GM18511 (cell line): ENCODE measurements at regions not wholly inside any gene's neighbourhood (a gene's known extent, or its start where the extent isn't known, plus 50 kb on each side); places are given as distances from the start of the nearest gene placed in this dataset.

Experiments
- ATAC-seq: cut with Tn5 transposase; IDR thresholded peaks from one replicate; pipeline ENCODE4 v1.9.1; 2021; ENCODE audit warnings: mild to moderate bottlenecking, moderate library complexity; ENCODE audit not compliant: unreplicated experiment

- no peak for ATAC-seq
Measured at GRCh38 chr6:14451594-14452374, 334.2 kb downstream of the CD83 start.

- no peak for ATAC-seq
Measured at GRCh38 chr6:14452567-14453527, 335.3 kb downstream of the CD83 start.

- ATAC-seq: no peak
Measured at GRCh38 chr6:14453712-14454472, 336.3 kb downstream of the CD83 start.

- ATAC-seq: no peak
Measured at GRCh38 chr6:14454473-14454775, 336.9 kb downstream of the CD83 start.

- ATAC-seq: no peak
Measured at GRCh38 chr6:14455427-14455826, 337.9 kb downstream of the CD83 start.

- no peak for ATAC-seq
Measured at GRCh38 chr6:14455876-14456648, 338.5 kb downstream of the CD83 start.

- no peak for ATAC-seq
Measured at GRCh38 chr6:14456941-14457340, 339.4 kb downstream of the CD83 start.

- ATAC-seq: no peak
Measured at GRCh38 chr6:14458669-14459266, 341.2 kb downstream of the CD83 start.

GRCh38 chr6:14459315-14459714 is 341.7 kb downstream of the CD83 start:
- no peak for ATAC-seq

GRCh38 chr6:14460556-14460955 is 343.0 kb downstream of the CD83 start:
- no peak for ATAC-seq

GRCh38 chr6:14462135-14462534 is 344.6 kb downstream of the CD83 start:
- ATAC-seq: no peak

GRCh38 chr6:14462566-14462965 is 345.0 kb downstream of the CD83 start:
- no peak for ATAC-seq

GRCh38 chr6:14463110-14463509 is 345.5 kb downstream of the CD83 start:
- no peak for ATAC-seq

GRCh38 chr6:14464055-14464454 is 346.5 kb downstream of the CD83 start:
- ATAC-seq: no peak

GRCh38 chr6:14464716-14465115 is 347.1 kb downstream of the CD83 start:
- ATAC-seq: no peak

- no peak for ATAC-seq
Measured at GRCh38 chr6:14466278-14466677, 348.7 kb downstream of the CD83 start.

- no peak for ATAC-seq
Measured at GRCh38 chr6:14467591-14467990, 350.0 kb downstream of the CD83 start.

GRCh38 chr6:14468647-14469321 is 351.2 kb downstream of the CD83 start:
- no peak for ATAC-seq

GRCh38 chr6:14470101-14470500 is 352.5 kb downstream of the CD83 start:
- ATAC-seq: no peak

- no peak for ATAC-seq
Measured at GRCh38 chr6:14470671-14471070, 353.1 kb downstream of the CD83 start.
